ENCODE measurements at regions not wholly inside any gene's neighbourhood (a gene's known extent, or its start where the extent isn't known, plus 50 kb on each side); places are given as distances from the start of the nearest gene placed in this dataset.

DNA sequence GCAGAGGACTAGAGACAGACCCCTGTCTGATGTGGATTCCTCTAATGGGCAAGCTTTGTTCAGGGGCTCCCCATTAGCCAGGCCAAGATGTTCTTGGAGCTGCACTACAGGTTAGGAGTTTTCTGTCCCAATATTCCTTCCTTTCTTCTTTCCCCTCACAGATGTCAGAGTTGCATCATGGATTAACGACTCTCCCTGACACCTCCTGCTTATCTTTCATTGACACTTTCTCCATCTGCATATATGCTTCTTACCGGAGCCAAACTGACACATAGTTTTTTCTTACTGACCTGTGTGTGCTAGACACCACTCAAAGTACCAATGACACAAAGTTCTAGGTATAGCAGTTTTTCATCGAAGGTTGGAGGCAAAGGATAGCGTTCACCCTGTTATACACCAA lies 228.6 kb upstream of the HCCS start:
- no peak overlapping the region for H3K4me3 ChIP-seq (replicated peaks; ENCODE audit: low read depth, low read length)
- no peak for DNase-seq (ENCODE audit: low read depth)
- TF ChIP-seq, protein P1, sequence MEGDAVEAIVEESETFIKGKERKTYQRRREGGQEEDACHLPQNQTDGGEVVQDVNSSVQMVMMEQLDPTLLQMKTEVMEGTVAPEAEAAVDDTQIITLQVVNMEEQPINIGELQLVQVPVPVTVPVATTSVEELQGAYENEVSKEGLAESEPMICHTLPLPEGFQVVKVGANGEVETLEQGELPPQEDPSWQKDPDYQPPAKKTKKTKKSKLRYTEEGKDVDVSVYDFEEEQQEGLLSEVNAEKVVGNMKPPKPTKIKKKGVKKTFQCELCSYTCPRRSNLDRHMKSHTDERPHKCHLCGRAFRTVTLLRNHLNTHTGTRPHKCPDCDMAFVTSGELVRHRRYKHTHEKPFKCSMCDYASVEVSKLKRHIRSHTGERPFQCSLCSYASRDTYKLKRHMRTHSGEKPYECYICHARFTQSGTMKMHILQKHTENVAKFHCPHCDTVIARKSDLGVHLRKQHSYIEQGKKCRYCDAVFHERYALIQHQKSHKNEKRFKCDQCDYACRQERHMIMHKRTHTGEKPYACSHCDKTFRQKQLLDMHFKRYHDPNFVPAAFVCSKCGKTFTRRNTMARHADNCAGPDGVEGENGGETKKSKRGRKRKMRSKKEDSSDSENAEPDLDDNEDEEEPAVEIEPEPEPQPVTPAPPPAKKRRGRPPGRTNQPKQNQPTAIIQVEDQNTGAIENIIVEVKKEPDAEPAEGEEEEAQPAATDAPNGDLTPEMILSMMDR (IDR thresholded peaks at IDR 0.05; ENCODE audit: low read length, missing control alignments) = no peak

DNA sequence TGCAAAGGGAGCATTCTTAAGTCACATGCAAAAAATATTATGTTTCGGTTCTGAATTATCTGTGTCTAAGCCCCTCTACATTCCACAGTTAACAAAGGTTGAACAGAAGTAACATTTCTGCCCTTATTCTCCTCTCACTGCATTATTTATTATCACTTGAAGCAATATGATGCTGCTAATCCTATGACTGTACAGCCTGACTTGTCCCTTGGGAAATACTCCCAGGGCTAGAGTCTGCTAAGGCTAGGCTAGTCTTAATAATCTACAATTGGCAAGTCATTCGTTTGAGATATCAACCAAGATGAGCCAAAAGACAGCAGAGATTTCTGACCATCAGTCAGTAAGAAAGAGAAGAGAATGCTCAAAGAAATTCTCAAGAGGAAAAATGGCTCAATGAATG lies 226.9 kb upstream of the HCCS start:
- DNase-seq (ENCODE audit: low read depth) = peak; percentile 38
- TF ChIP-seq, protein P1 (IDR thresholded peaks at IDR 0.05; ENCODE audit: low read length, missing control alignments) = no peak
- no peak overlapping the region for H3K4me3 ChIP-seq (replicated peaks; ENCODE audit: low read depth, low read length)

DNA sequence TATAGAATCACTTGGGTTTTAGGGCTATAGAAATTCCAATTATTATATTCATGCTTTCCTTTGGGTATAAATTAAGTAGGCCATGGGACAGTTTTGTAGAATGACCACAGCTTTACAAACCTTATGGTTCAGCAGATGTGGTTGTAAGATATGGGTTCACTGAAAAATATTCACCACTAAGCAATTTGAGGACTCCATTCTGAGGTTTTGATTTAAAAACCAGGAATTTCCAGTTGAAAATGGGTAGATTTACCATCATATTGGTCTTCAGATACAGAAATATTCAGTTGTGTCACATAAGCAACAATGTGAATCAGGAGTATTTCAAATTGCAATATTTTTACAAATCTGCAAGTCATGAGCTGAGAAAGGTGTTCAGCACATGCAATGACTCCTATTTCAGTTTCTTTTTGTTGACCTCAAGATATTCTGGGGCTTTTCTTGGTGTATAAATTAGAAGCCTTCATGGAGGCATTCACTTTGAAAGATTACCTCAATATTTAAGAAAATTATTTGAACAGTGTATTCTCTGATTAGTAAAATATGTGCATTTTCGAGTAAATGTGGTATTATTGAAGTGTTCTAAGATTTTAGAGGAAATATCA lies 218.4 kb upstream of the HCCS start:
- TF ChIP-seq, protein P1 (IDR thresholded peaks at IDR 0.05; ENCODE audit: low read length, missing control alignments) = no peak
- no peak overlapping the region for H3K4me3 ChIP-seq (replicated peaks; ENCODE audit: low read depth, low read length)
- DNase-seq (ENCODE audit: low read depth) = no peak

DNA sequence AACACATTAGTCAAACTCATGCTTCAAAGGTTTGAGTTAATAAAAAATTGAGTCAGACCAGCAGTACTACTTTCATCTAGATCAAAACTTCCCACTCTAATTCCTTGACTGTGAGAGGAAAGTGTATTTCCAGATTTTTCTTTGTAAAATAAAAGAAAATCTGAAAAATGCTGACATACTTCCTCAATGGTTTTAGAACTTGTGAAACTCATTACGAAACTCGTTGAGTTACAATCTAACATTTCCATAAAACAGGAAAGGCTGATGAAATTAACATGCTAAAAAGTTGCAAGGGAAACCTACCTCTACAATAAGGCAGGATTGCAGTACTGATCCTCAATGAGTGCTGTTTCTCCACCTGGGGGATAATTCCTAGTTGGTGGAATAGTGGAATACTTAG lies 217.8 kb upstream of the HCCS start:
- DNase-seq (ENCODE audit: low read depth) = peak; percentile 31
- no peak overlapping the region for H3K4me3 ChIP-seq (replicated peaks; ENCODE audit: low read depth, low read length)
- TF ChIP-seq, protein P1 (IDR thresholded peaks at IDR 0.05; ENCODE audit: low read length, missing control alignments) = no peak

DNA sequence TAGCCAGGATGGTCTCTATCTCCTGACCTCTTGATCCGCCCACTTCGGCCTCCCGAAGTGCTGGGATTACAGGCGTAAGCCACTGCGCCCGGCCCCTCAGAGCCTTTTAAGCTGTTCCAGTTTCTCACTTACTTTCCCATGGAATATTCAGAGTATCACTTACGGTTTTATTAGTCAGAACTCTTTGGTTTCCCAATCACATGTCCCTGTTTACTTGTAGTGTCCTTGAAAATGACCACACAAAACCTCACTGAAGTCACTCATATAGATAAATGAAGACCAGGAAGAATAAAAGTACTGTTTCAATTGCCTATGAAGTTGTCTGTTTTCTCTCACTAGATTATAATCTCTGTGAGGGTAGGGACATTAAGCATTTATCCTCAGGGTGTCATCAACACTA lies 217.2 kb upstream of the HCCS start:
- no peak overlapping the region for H3K4me3 ChIP-seq (replicated peaks; ENCODE audit: low read depth, low read length)
- DNase-seq (ENCODE audit: low read depth) = no peak
- TF ChIP-seq, protein P1 (IDR thresholded peaks at IDR 0.05; ENCODE audit: low read length, missing control alignments) = no peak

DNA sequence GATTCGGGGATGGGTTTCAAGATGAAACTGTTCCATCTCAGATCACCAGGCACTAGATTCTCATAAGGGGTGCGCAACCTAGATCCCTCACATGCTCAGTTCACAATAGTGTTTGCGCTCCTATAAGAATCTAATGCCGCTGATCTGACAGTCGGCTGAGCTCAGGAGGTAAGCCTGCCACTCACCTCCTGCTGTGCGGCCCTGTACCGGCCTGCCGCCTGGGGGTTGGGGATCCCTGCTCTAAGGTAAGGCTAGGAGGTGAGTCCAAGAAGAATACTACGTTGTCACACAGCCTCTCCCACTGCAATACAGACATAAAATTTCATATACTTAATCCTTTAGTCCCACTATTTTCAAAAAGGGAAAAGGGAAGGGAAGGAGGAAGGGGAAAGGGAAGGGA lies 213.4 kb upstream of the HCCS start:
- H3K4me3 ChIP-seq (replicated peaks; ENCODE audit: low read depth, low read length) = no peak overlapping the region
- TF ChIP-seq, protein P1 (IDR thresholded peaks at IDR 0.05; ENCODE audit: low read length, missing control alignments) = no peak
- DNase-seq (ENCODE audit: low read depth) = no peak

DNA sequence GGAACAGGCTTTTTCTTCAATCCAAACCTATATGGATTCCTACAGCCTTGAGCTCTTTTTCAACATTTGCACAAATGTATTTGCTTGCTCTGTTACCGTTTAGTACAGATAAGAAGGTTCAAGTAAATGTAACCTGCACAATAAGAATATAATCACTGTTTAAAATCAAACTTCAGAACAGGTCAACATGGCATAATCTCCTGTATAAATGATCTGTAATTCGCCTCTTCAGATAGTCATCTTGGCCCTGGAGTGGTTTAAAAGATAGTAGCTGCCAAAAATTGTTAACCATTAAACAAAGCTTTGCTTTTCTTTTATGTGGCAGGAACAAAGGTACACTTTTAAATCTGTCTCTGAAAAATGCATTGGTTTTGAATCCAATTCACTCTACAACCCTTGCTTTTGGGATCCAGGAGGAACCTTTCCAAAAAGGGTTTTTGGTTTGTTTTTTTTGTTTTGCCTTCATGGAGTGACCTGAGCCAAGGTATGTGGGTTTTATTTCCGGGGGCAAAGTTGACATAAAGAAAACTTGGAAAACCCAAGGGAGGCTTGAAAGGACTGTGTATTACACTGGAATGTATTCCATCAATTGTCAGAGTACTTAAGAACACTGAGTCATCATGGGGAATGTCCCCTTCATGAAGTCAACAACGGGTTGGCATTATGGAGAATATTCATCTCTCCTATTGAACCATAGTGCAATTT lies 210.4 kb upstream of the HCCS start:
- TF ChIP-seq, protein P1 (IDR thresholded peaks at IDR 0.05; ENCODE audit: low read length, missing control alignments) = no peak
- peak; percentile 64 for DNase-seq (ENCODE audit: low read depth)
- no peak overlapping the region for H3K4me3 ChIP-seq (replicated peaks; ENCODE audit: low read depth, low read length)
